GM18909 (cell line): ENCODE measurements at regions not wholly inside any gene's neighbourhood (a gene's known extent, or its start where the extent isn't known, plus 50 kb on each side); places are given as distances from the start of the nearest gene placed in this dataset.

Experiments used
- ATAC-seq: cut with Tn5 transposase; IDR thresholded peaks from one replicate; pipeline ENCODE4 v1.9.1; 2021; ENCODE audit warnings: mild to moderate bottlenecking; ENCODE audit not compliant: unreplicated experiment, poor library complexity

DNA sequence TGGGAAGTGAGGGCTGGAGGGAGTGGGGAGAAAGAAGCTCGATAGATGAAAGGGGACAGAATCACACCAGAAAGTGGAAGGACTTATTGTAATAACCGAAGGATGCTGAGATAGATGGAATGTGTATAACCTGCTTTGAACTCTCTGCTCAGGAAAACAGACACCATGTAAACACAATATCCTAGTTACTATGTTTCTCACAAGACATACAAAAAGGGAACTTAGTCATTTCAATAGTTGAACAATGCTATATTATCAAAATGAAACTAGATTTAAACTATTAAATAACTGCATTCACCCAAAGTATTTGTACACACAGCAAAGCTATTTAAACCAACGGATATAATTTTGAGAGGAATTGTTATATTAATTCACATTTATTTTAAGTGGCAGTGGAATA is 108.3 kb upstream of the GADL1 start:
- peak; percentile 59 for ATAC-seq

DNA sequence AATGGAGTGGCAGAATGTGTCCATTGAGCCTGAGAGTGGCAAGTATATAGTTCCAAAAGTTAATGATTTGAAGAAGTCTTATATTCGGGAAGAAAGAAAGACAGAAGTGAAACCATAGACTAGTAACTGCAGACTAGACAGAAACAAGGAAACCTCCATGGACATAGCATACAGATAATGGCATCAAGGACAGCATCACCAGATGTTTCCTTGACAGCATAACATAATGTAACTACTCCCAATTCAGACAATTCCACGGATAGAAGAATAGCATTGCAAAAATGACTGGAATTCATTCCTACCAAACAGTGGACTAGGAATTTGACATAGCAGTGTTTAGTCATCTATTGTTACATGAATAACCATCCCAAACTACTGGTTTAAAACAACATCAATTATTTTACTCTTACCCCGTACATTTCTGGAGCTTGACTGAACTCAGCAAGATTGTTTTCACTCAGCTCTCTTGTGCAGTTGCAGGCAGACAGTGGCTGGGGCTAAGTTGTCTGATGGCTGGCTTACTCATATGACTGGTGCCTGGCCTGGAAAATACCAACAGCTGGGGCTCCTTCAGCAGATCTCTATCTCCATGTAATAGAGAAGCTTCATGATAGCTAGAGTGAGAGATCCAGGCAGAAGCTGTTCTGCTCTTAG is 109.7 kb upstream of the GADL1 start:
- ATAC-seq: peak; percentile 75

DNA sequence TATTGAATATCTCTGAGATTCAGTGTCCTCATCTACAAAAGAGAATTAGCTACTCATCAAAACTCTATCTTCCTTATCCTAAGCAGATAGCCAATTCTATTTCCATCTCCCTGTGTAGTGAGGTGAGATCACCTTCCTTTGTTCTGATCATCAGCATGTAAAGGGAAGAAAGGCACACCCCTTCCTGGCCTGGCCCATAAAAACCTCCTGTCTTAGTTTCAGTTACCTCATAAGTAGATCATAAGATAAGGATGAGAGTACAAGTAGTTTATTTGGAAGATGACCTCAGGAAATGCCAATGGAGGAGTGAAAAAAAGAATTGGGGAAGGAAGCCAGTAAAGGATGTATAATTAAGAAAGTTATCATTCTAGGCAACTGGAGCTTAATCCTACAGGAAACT is 114.5 kb upstream of the GADL1 start:
- no peak for ATAC-seq

DNA sequence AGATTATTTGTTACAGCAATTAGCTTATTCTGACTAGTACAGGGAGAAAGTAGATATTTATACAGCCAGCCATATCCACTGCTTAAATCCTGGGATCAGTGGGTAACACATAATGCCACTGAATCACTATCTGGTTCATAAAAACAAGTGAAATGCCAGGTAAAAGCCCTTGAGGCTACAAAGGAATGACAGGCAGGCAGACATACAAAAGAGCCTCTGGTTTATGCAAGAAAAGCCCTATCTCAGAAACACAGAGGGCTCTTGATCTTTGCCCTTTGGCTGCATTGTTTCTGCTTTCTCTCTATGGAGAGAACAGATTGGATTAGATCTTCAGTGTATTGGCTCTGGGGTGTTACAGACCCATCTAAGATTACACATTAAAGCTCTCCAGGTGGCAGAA is 115.4 kb upstream of the GADL1 start:
- ATAC-seq: no peak

DNA sequence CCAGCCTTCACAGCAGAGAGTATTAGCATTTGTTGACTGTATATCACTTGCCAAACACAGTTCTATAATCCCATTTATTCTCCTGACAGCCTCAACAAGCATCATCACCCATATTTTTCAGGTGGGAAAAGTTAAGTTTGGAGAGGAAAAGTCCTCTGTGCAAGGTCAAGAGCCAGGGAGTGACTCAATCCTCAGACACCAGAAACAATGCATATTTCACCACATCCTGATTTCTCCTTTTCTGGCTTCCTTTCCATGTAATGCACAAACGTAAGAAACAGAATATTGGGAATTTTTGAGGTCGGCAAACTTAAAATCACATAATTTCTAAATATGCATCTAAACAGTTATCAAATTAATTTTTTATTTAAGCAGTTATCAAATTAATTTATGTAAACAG is 116.0 kb upstream of the GADL1 start:
- ATAC-seq: no peak

DNA sequence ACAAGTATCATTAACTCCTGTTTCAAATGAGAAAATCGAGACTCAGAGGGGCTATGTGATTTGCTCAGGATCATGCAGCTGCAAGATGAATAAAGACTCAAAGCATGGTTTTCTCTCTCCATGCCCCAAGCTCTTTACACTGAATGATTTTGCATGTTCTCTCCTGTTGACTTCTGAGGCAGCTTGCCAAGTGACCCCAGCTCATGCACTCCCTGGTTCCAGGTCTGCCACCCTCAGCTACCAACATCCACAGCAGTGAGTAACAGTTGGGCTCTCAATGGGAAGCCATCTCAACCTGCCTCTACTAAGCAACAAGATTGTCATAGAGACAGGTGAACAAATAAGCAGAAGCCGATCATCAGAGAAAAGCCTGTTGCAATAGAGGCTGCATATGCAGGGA is 116.9 kb upstream of the GADL1 start:
- no peak for ATAC-seq

DNA sequence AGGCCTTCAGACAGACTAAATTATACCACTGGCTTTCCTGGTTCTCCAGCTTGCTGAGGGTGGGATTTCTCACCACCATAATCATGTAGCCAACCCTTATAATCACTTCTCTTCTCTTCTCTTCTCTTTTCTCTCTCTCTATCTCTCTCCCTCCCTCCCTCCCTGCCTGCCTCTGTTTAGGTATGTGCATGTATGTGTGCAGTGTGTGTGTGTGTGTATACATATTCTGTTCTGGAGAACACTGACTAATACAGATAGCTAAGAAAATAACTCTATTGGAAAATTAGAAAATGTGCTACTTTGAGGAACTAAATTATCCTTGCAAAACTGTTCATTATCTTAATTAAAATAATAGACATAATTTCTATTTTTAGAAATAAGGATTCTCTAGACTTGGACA is 118.6 kb upstream of the GADL1 start:
- ATAC-seq: no peak

DNA sequence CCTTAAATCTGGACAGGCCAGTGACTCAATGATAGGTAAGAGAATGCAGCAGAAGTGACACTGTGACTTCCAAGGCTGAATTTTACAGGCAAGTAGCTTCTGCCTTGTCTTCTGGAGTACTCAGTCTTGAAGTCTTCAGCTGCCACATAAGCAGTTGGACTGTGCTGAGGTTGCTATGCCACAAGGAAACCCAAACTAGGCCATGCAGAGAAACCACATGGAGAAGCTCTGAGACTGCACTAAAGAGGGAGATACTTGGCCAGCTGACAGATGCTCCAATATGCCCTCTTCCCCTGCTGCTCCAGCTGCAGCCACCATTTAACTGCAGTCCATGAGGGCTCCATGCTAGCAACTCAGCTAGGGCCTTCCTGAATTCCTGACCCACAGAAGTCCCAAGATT is 119.4 kb upstream of the GADL1 start:
- no peak for ATAC-seq

DNA sequence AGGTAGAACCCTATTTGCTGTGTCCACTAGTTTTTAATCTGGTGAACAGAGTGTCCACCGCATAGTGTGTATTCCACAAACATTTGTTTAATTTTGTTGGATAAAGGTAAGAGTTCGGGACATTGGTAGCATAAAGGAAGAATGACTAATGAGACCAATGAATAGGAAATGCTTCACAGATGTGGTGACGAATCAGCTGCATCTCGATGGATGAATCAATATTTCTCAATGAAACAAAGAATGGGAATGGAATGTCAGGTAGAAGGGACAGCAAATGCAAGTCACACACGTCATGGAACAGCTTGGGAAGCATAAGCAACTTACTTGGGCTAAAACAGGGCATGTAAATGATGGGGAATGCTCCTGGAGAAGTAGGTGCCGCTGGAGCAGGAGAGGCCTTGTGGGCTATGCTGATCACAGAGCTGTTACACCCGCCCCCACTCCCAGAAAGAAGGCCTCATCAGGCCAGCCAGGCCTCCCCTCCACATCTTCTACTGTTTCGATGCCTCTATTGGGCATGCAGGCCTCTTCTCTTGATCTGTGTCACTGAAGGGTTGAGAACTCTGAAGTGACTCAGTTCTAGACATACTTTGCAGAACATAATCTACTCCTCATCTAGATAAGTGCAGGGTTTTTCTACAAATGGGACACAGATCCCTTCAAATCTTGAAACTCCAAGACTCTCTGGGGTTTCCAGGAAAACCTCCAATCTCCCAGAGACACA is 120.0 kb upstream of the GADL1 start:
- no peak for ATAC-seq

DNA sequence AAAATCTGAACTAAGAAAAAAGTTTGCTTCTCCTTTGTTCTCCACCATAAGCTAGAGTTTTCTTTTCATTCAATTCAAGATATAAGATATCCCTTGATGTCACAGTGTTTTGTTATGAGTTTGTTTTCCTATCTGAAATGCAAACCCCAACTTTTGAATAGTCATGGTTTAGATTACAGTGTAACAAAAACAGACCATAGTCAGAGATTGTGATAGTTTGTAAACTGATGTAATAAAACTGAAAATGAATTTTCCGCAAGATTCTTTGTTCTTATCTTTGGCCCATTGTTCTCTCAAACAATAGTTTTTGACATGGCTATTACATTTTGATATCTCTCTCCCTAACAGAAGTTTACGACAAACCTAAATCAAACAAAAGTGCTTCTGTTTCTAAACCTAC is 121.7 kb upstream of the GADL1 start:
- ATAC-seq: no peak

DNA sequence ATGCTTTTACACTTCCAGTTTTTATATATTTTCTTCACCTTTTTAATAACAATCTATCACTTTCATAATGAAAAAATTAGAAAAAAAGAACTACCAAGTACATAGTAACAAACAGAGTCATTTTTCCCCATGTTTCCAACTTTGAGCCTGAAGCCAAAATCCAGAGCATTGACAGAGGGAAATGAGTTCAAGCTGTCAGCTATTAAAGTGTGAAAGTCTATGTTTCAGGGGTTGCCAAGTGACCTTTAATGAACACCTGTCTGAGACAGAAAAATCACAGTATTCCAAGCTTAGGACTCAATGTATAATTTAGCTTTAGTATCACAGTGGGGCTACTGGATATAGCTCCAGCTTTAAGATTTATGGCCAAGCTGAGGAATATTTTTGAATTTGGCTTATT is 128.3 kb upstream of the GADL1 start:
- ATAC-seq: no peak

DNA sequence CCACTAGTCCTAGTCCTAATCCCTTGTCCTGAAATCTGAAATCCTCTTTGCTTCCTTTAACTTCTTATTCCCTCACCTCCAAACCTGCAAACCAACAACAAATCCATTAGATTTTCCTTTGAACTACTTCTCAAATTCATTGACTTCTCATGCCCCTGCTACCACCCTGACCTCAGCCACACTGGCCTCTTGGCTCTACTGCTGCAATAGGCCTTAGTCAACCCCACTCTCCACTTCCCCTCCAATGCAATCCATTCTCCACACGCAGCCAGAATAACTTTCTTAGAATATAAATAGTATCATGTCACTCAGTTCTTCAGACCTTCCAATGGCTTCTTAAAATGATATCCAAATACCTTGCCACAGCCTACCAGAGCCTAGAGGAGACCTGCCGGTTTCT is 131.1 kb upstream of the GADL1 start:
- ATAC-seq: no peak

DNA sequence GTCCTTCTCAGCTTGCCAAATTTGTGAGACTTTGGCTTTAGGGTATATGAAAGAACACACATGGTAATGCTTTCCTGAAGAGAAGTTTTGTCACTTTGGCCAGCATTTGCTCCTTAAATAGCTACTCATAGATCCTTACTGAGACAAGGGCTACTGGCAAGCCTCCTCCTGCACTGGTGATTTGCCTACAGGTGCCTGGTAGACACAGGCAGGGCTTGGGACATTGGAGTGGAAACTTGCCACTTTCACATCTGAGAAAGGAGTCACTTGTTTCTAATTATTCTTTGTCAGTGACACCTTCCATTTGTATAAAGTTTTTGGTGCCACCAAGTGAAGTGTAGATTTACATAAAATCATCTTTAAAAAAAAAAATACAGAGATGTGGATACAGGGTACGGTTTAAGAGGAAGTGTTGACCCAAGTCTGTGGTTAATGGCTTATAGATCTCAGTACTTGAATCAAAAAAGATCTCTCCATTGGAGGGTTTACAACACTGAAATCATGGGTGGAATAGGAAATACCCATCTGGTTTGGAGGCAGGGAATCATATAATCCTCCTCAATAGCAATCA is 132.8 kb upstream of the GADL1 start:
- ATAC-seq: peak; percentile 65

DNA sequence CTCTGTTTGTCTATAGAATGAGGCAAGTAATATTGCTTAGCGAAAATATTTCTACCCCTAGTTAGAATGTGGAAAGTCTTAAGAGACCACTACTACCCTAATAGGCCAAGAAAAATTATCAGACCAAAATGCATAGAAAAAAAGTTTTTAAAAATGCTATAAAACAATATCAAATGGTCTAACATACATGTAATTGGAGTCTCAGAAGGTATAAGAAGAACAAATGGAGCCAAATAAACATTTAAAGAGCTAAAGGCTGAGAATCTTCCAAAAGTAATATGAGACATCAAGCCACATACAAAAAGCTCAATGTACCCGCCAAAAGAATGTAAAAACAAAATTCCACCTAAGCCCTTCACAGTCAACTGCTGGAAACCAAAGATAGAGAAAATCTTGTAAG is 133.5 kb upstream of the GADL1 start:
- ATAC-seq: no peak

DNA sequence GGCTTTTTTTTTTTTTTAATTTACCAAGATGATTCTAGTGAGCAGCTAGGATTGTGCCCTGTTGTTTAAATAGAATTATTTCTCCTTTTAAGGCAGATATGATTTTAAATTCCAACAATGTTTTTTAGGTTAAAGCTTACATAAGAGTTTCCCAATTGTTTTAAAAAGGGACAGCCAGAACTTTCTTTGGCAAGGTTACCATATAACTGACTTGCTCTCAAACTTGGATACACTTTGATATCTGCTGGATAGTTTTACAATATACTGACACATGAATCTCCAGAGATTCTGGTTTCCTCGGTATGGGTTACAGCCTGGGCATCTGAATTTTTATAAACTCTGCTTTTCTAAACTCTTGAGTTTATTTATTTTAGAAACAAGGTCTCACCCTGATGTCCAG is 134.3 kb upstream of the GADL1 start:
- no peak for ATAC-seq

DNA sequence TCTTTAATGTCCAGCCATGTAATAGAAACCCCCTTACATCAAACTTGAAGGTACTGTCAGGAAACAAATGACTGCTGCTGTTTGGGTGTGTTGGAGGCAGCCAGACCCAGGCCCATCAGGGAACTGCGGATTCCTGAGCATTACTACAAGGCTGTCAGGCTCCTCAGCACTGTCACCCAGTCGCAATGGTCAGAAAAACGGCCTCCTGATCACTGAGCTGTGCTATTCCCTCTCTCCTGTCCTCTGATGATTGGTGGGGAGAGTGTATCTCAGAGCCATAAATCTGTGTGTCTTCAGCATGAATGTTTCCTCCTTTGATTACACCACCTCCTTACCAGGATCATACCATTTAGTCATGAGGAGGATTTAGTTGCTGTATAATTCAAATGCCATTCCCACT is 135.2 kb upstream of the GADL1 start:
- ATAC-seq: no peak

DNA sequence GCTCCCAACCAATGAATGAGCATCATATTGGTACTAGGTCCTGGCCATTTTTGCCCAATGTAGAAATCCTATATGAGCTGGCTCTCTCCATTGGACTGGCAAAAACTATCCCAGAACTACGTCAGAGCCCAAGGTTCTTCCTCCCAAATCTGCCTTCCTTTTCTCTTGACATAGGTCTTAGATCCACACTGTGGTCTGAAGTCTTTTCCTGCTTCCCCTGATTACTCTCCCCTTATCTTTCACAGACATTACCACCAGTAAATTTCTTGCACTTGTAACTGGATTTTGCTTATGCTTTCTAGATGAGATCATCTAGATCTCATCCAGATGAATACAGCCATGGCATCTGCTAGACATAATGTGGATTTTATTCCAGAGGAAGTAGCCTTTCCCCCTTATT is 141.2 kb upstream of the GADL1 start:
- no peak for ATAC-seq

DNA sequence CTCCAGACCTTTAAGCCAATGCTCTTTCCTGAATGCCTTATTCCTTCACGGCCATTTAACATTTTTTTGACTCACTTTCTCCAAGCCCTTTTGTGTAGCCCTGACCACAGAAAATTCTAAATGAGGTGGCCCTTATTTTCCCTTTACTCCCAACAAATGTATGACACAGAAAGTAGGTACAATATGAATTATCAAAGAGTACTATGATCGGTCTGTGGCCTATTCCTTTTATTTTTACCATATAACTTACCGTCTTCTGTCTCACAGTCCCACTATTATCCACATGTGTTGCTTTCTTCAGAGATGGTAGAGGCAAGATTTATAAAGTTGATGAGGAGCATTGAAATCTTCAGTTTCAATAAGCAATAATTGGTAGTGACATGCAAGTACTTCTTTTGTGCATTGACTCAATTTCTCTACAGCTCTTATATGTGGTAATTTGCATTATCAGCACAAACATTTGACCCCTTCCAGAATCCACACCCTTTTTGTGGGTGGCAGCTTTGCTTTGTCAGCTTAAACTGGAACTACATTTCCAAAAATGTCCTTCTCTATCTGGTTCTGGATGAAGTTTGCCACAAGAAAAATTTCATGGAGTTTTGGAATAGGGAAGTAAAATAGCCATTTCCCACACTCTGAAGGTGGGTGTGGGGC is 143.8 kb upstream of the GADL1 start:
- ATAC-seq: no peak

DNA sequence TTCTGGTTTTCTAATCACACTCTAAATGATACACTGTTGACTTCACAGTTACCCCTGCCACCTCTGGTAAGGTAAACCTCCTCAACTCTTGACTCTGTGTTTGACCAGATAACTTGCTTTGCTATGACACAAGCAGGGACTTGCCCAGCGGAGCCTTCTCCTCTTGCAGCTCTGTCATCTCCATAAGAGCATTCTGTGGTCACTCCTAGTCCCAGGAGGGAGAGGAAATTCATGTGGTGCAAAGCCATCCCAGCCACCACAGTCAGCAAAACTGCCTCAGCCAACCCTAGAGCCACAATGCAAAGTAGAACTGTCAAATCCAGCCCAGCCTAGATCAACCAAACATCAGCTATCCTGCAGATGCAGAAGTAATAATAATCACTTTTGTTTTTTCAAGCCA is 144.7 kb upstream of the GADL1 start:
- ATAC-seq: no peak

DNA sequence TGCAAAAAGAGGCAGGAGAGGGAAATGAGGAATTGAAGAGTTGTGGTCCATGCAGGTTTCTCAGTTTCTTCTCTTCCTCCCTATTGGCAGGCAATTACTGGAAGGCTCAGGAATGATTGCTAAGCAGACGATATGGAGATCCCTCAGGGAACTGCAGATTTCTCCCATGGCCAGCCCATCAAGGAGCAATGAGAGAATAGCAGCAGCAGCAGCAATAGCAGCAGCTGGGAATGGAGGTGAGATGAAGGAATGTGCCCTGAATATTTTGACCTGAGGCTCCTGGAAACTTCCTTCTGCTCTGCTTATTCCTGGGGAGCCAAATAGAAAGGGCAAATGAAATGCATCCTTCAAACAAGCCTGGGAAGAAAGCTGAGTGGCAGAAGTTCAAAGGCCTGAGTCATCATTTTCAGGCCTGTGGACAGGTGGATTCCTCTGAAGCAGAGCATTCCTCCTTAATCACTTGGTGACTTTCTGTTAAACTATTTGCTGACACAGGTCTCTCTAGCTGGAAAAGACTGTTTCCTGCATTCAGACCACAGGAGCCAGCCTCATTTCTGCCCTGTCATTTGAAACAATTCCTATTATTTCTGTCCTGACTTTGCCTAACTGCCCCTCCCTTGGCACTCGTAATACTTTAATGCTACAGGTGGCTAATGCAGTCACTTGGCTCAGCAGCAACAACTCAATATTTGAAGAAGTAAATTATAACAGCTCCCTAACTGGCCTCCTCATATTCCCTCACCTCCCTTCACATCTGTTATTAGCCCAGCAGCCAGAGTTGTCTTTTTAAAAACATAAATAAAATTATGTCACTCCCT is 146.9 kb upstream of the GADL1 start:
- ATAC-seq: no peak
